WTC11 (cell line): ENCODE measurements at regions not wholly inside any gene's neighbourhood (a gene's known extent, or its start where the extent isn't known, plus 50 kb on each side); places are given as distances from the start of the nearest gene placed in this dataset.

ENCODE experiments used
- ATAC-seq: fragments of 200-7000 bp; cut with Tn5 transposase; 2 replicates; pipeline ENCODE4 v1.10.0; 2021; ENCODE audit warnings: mild to moderate bottlenecking, moderate library complexity
- CTCF ChIA-PET: fragments of 300-600 bp; sonication (Branson Sonifier 250); formaldehyde crosslinking; loops from one replicate; lab custom pipeline; 2021; ENCODE audit warnings: antibody characterized with exemption; lab: Charles Lee
- POLR2A ChIA-PET: fragments of 350-600 bp; sonication (Branson Sonifier 250); formaldehyde crosslinking; loops from one replicate; lab custom pipeline; 2021; ENCODE audit warnings: antibody characterized with exemption; lab: Charles Lee
- DNase-seq: peaks from one replicate; pipeline ENCODE4 v3.0.0; 2021; ENCODE audit warnings: low spot score
- H3K27ac Mint-ChIP-seq: 2 replicates; pipeline ENCODE4 v1.8.0; 2021; ENCODE audit warnings: mixed read lengths
- H3K27me3 Mint-ChIP-seq: 2 replicates; pipeline ENCODE4 v1.8.0; 2021; ENCODE audit warnings: low read depth, mild to moderate bottlenecking, moderate library complexity, mixed read lengths
- H3K36me3 Mint-ChIP-seq: 2 replicates; pipeline ENCODE4 v1.8.0; 2021; ENCODE audit warnings: mixed read lengths
- H3K4me1 Mint-ChIP-seq: 2 replicates; pipeline ENCODE4 v1.8.0; 2022; ENCODE audit warnings: mixed read lengths
- H3K4me3 Mint-ChIP-seq: 2 replicates; pipeline ENCODE4 v1.8.0; 2021; ENCODE audit warnings: mild to moderate bottlenecking, moderate library complexity, mixed read lengths
- H3K9me3 Mint-ChIP-seq: 2 replicates; pipeline ENCODE4 v1.8.0; 2021; ENCODE audit warnings: mixed read lengths
- FOXP1 ChIP-seq: sonication (generic); formaldehyde crosslinking; IDR thresholded peaks from 2 replicates; pipeline ENCODE4 v1.8.0; 2022; ENCODE audit warnings: missing genetic modification reagents, mild to moderate bottlenecking, moderate library complexity, borderline replicate concordance
- IRF2 ChIP-seq: sonication (generic); formaldehyde crosslinking; IDR thresholded peaks from 2 replicates; pipeline ENCODE4 v1.8.0; 2022; ENCODE audit warnings: low read depth, missing genetic modification reagents, borderline replicate concordance
- JAZF1 ChIP-seq: fragments of 250-450 bp; sonication (Bioruptor Pico); IDR thresholded peaks from 2 replicates; pipeline ENCODE4 v1.9.0; 2021; ENCODE audit warnings: moderate library complexity, mild to moderate bottlenecking, inconsistent platforms
- KAT7 ChIP-seq: sonication (generic); formaldehyde crosslinking; IDR thresholded peaks from 2 replicates; pipeline ENCODE4 v1.8.1; 2023; ENCODE audit warnings: missing genetic modification reagents, mild to moderate bottlenecking, borderline replicate concordance
- MXD4 ChIP-seq: fragments of 250-450 bp; sonication (Bioruptor Pico); IDR thresholded peaks from 2 replicates; pipeline ENCODE4 v1.8.0; 2021; ENCODE audit warnings: mild to moderate bottlenecking, moderate library complexity, borderline replicate concordance
- NR2C2 ChIP-seq: sonication (generic); formaldehyde crosslinking; IDR thresholded peaks from 2 replicates; pipeline ENCODE4 v1.8.0; 2022; ENCODE audit warnings: mild to moderate bottlenecking, missing genetic modification reagents
- RELA ChIP-seq: sonication (generic); formaldehyde crosslinking; IDR thresholded peaks from 2 replicates; pipeline ENCODE4 v1.8.1; 2022; ENCODE audit warnings: missing genetic modification reagents, mild to moderate bottlenecking, borderline replicate concordance
- SOX15 ChIP-seq: fragments of 250-450 bp; sonication (Bioruptor Pico); IDR thresholded peaks from 2 replicates; pipeline ENCODE4 v1.9.0; 2021; ENCODE audit warnings: mild to moderate bottlenecking
- SP1 ChIP-seq: sonication (generic); formaldehyde crosslinking; conservative IDR thresholded peaks from 2 replicates; pipeline ENCODE4 v1.8.1; 2022; ENCODE audit warnings: missing genetic modification reagents
- TP53 ChIP-seq: sonication (generic); formaldehyde crosslinking; IDR thresholded peaks from 2 replicates; pipeline ENCODE4 v1.8.1; 2023; ENCODE audit warnings: mild to moderate bottlenecking, missing genetic modification reagents
- ZNF219 ChIP-seq: sonication (generic); formaldehyde crosslinking; IDR thresholded peaks from 2 replicates; pipeline ENCODE4 v1.8.0; 2023; ENCODE audit warnings: missing genetic modification reagents, mild to moderate bottlenecking, borderline replicate concordance
- ZNF416 ChIP-seq: fragments of 250-450 bp; sonication (Bioruptor Pico); IDR thresholded peaks from 2 replicates; pipeline ENCODE4 v1.9.0; 2021; ENCODE audit warnings: mild to moderate bottlenecking, inconsistent platforms
- TF ChIP-seq, protein P1 (sequence below): sonication (generic); formaldehyde crosslinking; IDR thresholded peaks from 2 replicates; pipeline ENCODE4 v1.8.0; 2023; ENCODE audit warnings: mild to moderate bottlenecking, missing genetic modification reagents
- TF ChIP-seq, protein P2 (sequence below): sonication (generic); formaldehyde crosslinking; IDR thresholded peaks from 2 replicates; pipeline ENCODE4 v1.8.1; 2023; ENCODE audit warnings: mild to moderate bottlenecking, missing genetic modification reagents, borderline replicate concordance
- TF ChIP-seq, protein P3 (sequence below): sonication (generic); formaldehyde crosslinking; conservative IDR thresholded peaks from 2 replicates; pipeline ENCODE4 v1.8.1; 2023; ENCODE audit warnings: mild to moderate bottlenecking, low read depth, missing genetic modification reagents, moderate library complexity
- TF ChIP-seq, protein P4 (sequence below): sonication (generic); formaldehyde crosslinking; IDR thresholded peaks from 2 replicates; pipeline ENCODE4 v1.8.0; 2022; ENCODE audit warnings: mild to moderate bottlenecking, missing genetic modification reagents
- TF ChIP-seq, protein P5 (sequence below): sonication (generic); formaldehyde crosslinking; IDR thresholded peaks from 2 replicates; pipeline ENCODE4 v1.8.1; 2022; ENCODE audit warnings: missing genetic modification reagents, borderline replicate concordance
- TF ChIP-seq, protein P6 (sequence below): sonication (generic); formaldehyde crosslinking; IDR thresholded peaks from 2 replicates; pipeline ENCODE4 v1.8.1; 2023; ENCODE audit warnings: mild to moderate bottlenecking, missing genetic modification reagents, moderate library complexity

DNA sequence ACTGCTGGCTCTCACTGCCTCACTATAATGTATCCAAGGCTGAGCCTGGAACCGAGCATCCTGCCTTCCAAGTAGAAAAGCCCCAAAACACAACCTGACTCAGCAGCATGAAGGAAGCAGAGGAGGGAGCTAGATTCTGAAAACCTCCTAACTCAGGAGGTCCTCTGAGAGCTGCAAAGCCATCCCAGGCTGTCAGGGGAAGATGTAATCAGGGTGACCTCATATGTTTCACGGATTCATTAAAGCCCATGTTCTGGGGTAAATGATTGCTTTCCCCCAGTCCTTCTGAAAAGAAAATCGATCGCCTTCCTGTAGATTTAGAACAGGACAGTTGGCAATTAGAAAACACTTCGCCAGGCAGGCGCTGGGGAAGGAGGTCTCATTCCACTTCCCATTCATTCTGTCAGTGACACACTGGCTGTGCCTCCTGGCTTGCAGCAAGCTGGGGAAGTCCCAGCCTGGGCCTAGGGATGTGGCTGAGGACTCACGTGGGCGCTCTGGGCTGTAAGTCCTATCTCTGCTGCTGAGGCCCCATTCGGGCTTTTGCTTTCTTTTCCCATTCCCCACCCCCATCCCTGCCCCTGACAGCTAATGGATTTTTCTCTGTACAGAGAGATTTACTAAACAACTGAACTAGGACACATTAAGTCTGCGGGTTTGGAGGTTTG, 75.7 kb upstream of the TMEM132E start (continued):
- TF ChIP-seq, protein P1, sequence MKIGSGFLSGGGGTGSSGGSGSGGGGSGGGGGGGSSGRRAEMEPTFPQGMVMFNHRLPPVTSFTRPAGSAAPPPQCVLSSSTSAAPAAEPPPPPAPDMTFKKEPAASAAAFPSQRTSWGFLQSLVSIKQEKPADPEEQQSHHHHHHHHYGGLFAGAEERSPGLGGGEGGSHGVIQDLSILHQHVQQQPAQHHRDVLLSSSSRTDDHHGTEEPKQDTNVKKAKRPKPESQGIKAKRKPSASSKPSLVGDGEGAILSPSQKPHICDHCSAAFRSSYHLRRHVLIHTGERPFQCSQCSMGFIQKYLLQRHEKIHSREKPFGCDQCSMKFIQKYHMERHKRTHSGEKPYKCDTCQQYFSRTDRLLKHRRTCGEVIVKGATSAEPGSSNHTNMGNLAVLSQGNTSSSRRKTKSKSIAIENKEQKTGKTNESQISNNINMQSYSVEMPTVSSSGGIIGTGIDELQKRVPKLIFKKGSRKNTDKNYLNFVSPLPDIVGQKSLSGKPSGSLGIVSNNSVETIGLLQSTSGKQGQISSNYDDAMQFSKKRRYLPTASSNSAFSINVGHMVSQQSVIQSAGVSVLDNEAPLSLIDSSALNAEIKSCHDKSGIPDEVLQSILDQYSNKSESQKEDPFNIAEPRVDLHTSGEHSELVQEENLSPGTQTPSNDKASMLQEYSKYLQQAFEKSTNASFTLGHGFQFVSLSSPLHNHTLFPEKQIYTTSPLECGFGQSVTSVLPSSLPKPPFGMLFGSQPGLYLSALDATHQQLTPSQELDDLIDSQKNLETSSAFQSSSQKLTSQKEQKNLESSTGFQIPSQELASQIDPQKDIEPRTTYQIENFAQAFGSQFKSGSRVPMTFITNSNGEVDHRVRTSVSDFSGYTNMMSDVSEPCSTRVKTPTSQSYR: no peak
- TF ChIP-seq IRF2 (CRISPR knock-in tag): no peak

DNA sequence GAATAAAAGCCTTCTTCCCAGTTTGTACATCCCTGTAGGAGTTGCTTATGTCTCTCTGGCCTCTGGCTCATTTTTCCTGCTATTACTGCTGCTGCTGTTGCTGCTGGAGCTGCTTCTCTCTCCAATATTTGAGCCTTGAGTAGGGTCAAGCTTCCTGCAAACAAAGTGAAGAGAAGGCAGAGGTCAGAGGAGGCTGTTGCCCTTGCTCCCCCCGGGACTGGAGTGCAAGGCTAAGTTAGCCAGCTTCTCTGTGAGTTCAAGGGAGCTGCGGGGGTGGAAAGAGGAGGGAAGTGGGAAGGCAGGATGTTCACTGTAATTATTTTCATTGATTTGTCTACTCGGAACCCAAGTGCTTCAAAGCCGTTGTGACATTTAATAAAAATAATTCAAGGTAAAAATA, 77.0 kb upstream of the TMEM132E start:
- CTCF ChIA-PET: interaction anchor here (2.3 kb wide), 1 partner anchor 40 kb away, joined by 6 read pairs; no protein-coding TSS in a partner anchor
- POLR2A ChIA-PET: no interaction called here
- Mint-ChIP-seq H3K9me3 (no peaks in the 10 kb centered on the region), H3K36me3 (no peaks in the 10 kb centered on the region), H3K4me3 (no peak overlapping the region), H3K4me1 (no peaks in the 10 kb centered on the region), H3K27ac (no peak overlapping the region), H3K27me3 (peaks cover 39% of the 10 kb centered on the region)
- ATAC-seq (no peak), DNase-seq (no peak)
- TF ChIP-seq, protein P2, sequence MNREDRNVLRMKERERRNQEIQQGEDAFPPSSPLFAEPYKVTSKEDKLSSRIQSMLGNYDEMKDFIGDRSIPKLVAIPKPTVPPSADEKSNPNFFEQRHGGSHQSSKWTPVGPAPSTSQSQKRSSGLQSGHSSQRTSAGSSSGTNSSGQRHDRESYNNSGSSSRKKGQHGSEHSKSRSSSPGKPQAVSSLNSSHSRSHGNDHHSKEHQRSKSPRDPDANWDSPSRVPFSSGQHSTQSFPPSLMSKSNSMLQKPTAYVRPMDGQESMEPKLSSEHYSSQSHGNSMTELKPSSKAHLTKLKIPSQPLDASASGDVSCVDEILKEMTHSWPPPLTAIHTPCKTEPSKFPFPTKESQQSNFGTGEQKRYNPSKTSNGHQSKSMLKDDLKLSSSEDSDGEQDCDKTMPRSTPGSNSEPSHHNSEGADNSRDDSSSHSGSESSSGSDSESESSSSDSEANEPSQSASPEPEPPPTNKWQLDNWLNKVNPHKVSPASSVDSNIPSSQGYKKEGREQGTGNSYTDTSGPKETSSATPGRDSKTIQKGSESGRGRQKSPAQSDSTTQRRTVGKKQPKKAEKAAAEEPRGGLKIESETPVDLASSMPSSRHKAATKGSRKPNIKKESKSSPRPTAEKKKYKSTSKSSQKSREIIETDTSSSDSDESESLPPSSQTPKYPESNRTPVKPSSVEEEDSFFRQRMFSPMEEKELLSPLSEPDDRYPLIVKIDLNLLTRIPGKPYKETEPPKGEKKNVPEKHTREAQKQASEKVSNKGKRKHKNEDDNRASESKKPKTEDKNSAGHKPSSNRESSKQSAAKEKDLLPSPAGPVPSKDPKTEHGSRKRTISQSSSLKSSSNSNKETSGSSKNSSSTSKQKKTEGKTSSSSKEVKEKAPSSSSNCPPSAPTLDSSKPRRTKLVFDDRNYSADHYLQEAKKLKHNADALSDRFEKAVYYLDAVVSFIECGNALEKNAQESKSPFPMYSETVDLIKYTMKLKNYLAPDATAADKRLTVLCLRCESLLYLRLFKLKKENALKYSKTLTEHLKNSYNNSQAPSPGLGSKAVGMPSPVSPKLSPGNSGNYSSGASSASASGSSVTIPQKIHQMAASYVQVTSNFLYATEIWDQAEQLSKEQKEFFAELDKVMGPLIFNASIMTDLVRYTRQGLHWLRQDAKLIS (CRISPR knock-in tag): no peak
- TF ChIP-seq, protein P3, sequence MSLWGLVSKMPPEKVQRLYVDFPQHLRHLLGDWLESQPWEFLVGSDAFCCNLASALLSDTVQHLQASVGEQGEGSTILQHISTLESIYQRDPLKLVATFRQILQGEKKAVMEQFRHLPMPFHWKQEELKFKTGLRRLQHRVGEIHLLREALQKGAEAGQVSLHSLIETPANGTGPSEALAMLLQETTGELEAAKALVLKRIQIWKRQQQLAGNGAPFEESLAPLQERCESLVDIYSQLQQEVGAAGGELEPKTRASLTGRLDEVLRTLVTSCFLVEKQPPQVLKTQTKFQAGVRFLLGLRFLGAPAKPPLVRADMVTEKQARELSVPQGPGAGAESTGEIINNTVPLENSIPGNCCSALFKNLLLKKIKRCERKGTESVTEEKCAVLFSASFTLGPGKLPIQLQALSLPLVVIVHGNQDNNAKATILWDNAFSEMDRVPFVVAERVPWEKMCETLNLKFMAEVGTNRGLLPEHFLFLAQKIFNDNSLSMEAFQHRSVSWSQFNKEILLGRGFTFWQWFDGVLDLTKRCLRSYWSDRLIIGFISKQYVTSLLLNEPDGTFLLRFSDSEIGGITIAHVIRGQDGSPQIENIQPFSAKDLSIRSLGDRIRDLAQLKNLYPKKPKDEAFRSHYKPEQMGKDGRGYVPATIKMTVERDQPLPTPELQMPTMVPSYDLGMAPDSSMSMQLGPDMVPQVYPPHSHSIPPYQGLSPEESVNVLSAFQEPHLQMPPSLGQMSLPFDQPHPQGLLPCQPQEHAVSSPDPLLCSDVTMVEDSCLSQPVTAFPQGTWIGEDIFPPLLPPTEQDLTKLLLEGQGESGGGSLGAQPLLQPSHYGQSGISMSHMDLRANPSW: no peak
- TF ChIP-seq MXD4 (CRISPR knock-in tag) (no peak), ZNF416 (CRISPR knock-in tag) (no peak), SOX15 (CRISPR knock-in tag) (no peak), ZNF219 (CRISPR knock-in tag) (no peak), JAZF1 (CRISPR knock-in tag) (no peak), RELA (CRISPR knock-in tag) (no peak), TP53 (CRISPR knock-in tag) (no peak), FOXP1 (CRISPR knock-in tag) (no peak), KAT7 (CRISPR knock-in tag) (no peak), SP1 (CRISPR knock-in tag) (no peak), NR2C2 (no peak)
- TF ChIP-seq, protein P1: no peak
- TF ChIP-seq, protein P4, sequence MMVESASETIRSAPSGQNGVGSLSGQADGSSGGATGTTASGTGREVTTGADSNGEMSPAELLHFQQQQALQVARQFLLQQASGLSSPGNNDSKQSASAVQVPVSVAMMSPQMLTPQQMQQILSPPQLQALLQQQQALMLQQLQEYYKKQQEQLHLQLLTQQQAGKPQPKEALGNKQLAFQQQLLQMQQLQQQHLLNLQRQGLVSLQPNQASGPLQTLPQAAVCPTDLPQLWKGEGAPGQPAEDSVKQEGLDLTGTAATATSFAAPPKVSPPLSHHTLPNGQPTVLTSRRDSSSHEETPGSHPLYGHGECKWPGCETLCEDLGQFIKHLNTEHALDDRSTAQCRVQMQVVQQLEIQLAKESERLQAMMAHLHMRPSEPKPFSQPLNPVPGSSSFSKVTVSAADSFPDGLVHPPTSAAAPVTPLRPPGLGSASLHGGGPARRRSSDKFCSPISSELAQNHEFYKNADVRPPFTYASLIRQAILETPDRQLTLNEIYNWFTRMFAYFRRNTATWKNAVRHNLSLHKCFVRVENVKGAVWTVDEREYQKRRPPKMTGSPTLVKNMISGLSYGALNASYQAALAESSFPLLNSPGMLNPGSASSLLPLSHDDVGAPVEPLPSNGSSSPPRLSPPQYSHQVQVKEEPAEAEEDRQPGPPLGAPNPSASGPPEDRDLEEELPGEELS: no peak
- TF ChIP-seq, protein P5, sequence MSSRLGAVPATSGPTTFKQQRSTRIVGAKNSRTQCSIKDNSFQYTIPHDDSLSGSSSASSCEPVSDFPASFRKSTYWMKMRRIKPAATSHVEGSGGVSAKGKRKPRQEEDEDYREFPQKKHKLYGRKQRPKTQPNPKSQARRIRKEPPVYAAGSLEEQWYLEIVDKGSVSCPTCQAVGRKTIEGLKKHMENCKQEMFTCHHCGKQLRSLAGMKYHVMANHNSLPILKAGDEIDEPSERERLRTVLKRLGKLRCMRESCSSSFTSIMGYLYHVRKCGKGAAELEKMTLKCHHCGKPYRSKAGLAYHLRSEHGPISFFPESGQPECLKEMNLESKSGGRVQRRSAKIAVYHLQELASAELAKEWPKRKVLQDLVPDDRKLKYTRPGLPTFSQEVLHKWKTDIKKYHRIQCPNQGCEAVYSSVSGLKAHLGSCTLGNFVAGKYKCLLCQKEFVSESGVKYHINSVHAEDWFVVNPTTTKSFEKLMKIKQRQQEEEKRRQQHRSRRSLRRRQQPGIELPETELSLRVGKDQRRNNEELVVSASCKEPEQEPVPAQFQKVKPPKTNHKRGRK (CRISPR knock-in tag): no peak
- TF ChIP-seq, protein P6, sequence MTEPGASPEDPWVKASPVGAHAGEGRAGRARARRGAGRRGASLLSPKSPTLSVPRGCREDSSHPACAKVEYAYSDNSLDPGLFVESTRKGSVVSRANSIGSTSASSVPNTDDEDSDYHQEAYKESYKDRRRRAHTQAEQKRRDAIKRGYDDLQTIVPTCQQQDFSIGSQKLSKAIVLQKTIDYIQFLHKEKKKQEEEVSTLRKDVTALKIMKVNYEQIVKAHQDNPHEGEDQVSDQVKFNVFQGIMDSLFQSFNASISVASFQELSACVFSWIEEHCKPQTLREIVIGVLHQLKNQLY (CRISPR knock-in tag): no peak
